ENCODE measurements at regions not wholly inside any gene's neighbourhood (a gene's known extent, or its start where the extent isn't known, plus 50 kb on each side); places are given as distances from the start of the nearest gene placed in this dataset.

GRCh38 chr2:20534913-20535801 is 88.3 kb downstream of the RHOB start (continued):
- TF ChIP-seq ZBTB49 (CRISPR knock-in tag; IDR thresholded peaks at IDR 0.05; ENCODE audit: borderline replicate concordance) (no peak), NONO (IDR thresholded peaks at IDR 0.05) (no peak), NONO (CRISPR knock-in tag; conservative IDR thresholded peaks at IDR 0.05) (no peak), ZBTB2 (CRISPR knock-in tag; IDR thresholded peaks at IDR 0.05; ENCODE audit: low read depth) (no peak), ZNF788 (CRISPR knock-in tag; IDR thresholded peaks at IDR 0.05; ENCODE audit: borderline replicate concordance) (0 out of 2 replicates have a peak, but pooled peaks have one; percentile 53), ZNF790 (CRISPR knock-in tag; IDR thresholded peaks at IDR 0.05; ENCODE audit: borderline replicate concordance) (no peak), BHLHE40 (IDR thresholded peaks at IDR 0.05; ENCODE audit: low read length) (no peak), ZBTB42 (CRISPR knock-in tag; IDR thresholded peaks at IDR 0.05) (no peak), ZNF484 (CRISPR knock-in tag; IDR thresholded peaks at IDR 0.05; ENCODE audit: borderline replicate concordance, low read depth) (no peak), ZMYM3 (CRISPR knock-in tag; IDR thresholded peaks at IDR 0.05) (no peak), RCOR2 (CRISPR knock-in tag; IDR thresholded peaks at IDR 0.05) (0 out of 2 replicates have a peak, but pooled peaks have one; percentile 16), KDM3A (CRISPR knock-in tag; IDR thresholded peaks at IDR 0.05; ENCODE audit: low read depth) (no peak; the same call in 1 of the 2 replicates), UBTF (CRISPR knock-in tag; IDR thresholded peaks at IDR 0.05) (0 out of 2 replicates have a peak, but pooled peaks have one; percentile 29), ZNF883 (CRISPR knock-in tag; IDR thresholded peaks at IDR 0.05; ENCODE audit: not compliant biosample characterization) (peak; percentile 33), HIC2 (CRISPR knock-in tag; IDR thresholded peaks at IDR 0.05; ENCODE audit: low read depth) (peak; percentile 41; the same call in 1 of the 2 replicates), ZNF567 (CRISPR knock-in tag; IDR thresholded peaks at IDR 0.05; ENCODE audit: borderline replicate concordance) (0 out of 2 replicates have a peak, but pooled peaks have one; percentile 44), ZNF563 (CRISPR knock-in tag; IDR thresholded peaks at IDR 0.05) (no peak), FIP1L1 (IDR thresholded peaks at IDR 0.05; ENCODE audit: borderline replicate concordance, insufficient read depth, low read depth, low read length) (no peak)

Data from HepG2 (cell line).